Mesenteric fat pad (tissue), 1 donor: ENCODE measurements at regions not wholly inside any gene's neighbourhood (a gene's known extent, or its start where the extent isn't known, plus 50 kb on each side); places are given as distances from the start of the nearest gene placed in this dataset.

Experiments used
- DNase-seq: peaks from one replicate; pipeline ENCODE4 v3.0.0-alpha.2; 2020; ENCODE audit warnings: low spot score
- donor health status: DM: yes; HTN: yes; CAD: no.

- no peak for DNase-seq
These were observed 97.9 kb upstream of the TMEM72 start for GRCh38 chr10:44813201-44813600.

- DNase-seq = no peak
These were observed 96.2 kb upstream of the TMEM72 start for GRCh38 chr10:44814929-44815328.

- no peak for DNase-seq
These were observed 93.0 kb upstream of the TMEM72 start for GRCh38 chr10:44818041-44818649.

DNA sequence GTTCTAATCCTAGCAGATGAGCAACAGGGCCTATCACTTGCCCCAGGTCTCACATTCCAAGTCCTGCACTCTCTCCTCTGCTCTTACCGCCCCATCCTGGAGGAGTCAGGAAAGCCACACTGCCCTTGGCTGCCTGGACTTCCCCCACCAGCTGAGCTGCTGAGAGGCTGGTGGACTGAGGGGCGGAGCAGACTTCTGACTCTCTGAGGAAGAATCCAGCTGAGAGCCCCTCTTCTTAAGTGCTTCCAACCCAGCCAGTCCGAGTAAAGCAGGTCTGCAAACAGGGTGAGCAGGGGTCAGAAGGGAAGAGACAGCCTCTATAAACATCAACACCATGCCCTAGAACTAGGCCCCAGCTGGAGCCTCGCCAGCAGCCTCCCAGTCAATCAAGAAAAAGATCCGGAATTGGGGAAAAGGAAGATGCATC, 92.4 kb upstream of the TMEM72 start:
- no peak for DNase-seq

DNA sequence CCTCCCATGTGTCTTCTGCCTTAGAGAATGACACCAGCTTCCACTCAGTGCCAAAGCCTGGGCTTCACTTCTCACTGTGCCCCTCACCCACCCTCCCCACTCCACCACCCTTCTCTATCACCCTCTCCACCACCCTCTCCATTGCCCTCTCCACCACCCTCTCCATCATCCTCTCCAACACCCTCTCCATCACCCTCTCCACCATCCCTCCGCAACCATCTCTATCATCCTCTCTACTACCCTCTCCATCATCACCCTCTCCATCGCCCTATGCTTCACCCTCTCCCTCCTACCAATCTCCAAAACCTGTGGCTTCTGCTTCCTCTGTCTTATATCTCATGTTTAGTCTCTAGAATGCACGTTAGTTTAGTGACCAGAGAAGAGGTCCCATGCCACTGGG, 91.0 kb upstream of the TMEM72 start:
- DNase-seq = no peak

- DNase-seq = no peak
These were observed 89.8 kb upstream of the TMEM72 start for GRCh38 chr10:44821290-44821689.

GRCh38 chr10:44822349-44822748, 88.8 kb upstream of the TMEM72 start:
- no peak for DNase-seq

GRCh38 chr10:44822966-44823365, 88.2 kb upstream of the TMEM72 start:
- no peak for DNase-seq

GRCh38 chr10:44824607-44825006, 86.5 kb upstream of the TMEM72 start:
- DNase-seq = no peak

GRCh38 chr10:44827431-44828006, 83.6 kb upstream of the TMEM72 start:
- DNase-seq = no peak

DNA sequence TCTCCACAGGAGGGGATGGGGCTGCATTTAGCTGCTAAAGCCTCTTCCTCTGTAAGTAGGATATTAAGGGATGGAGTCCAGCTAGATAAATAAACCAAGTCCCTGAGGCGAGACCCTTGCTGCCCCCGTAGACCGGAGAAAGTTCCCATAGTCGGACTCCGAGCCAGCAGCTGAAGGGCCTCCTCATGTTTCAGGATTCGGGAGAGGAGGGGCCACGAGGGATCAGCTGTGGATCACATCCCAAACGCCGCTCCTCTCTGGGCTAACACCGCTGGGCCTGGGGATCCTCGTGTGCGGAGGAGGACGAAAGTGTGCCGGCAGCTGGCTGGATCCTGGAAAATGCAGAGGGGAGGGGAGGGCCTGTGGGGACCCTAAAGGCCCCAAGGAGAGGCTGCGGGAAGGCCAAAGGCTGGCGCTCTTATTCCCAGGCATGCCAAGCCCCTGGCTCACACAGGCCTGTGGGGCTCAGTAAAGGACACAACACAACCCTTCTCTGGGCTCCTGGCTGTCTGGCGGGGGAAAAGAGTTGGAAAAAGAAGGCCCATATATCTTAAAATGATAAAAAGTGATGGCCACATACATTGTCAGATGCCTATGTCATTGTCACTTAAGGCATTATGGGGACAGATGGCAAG, 82.5 kb upstream of the TMEM72 start:
- no peak for DNase-seq

- DNase-seq = no peak
These were observed 81.7 kb upstream of the TMEM72 start for GRCh38 chr10:44829426-44829825.

- no peak for DNase-seq
These were observed 81.1 kb upstream of the TMEM72 start for GRCh38 chr10:44830022-44830421.

GRCh38 chr10:44831581-44831980, 79.6 kb upstream of the TMEM72 start:
- no peak for DNase-seq

DNA sequence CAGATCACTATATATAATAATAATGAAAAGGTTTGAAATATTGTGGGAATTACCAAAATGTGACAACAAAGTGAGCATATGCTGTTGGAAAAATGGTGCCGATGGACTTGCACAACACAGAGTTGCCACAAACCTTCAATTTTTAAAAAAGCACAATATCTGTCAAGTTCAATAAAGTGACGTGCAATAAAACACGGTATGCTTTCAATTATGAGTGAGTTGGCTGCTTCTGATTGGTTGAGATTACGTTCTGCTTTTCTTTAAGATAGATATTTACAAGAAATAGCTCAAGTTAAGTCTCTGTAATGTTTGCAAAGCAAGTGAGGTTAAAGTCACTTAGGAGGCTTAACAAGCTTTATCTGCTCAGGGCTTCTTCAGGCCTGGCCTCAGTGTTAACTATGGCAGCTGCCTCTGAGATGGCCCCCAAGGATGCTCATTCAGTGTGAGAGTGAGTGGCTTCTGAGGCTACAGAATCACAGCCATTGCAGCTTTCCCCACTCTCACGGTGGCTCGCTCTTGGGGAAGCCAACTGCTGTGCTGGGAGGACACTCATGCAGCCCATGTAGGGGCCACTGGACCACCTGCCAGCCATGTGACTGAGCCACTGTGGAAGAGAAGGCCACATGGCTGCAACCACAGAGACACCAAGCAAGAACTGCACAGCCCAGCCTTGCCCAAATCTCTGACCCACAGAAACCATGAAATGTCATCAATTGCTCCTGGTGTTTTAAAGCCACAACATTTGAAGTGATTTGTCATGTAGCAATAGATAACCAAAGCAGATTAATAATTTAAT, 78.3 kb upstream of the TMEM72 start:
- DNase-seq = no peak

DNA sequence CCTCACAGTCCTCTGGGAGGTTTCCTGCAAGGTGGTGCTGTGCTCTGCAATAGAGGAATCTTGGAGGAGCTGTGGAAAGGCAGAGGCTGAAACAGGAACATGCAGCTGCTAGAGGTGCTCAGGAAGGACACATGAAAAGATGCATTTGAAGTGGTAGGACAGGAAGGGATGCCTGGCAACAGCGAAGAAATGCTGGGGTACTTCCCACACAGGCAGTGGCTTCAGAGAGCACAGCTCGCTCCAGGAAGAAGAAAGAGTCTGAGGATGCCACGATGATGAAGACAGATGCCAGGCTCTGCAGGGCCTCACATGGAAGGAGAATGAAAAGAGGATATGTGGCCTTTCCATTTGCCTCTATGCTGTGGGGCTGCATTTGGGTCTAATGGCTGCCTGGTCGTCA, 77.0 kb upstream of the TMEM72 start:
- DNase-seq = no peak

DNA sequence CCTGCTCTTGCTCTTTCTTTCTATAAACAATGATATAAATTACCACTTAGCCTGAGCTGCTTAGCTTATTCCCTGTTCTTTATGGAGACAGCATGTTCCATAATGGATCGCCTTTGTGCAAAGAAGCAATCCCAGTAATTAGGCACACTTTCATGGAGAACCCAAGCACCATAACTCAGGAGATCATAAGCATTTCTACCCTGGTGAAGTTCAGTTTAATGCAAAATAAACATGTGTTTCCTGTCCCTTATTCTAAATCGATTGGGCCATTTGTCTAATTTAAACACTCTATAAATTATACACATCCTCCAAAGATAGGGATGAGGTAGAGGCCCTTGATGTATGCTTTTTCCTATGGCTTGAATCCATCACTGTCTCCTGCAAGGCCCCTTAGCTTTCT, 75.8 kb upstream of the TMEM72 start:
- DNase-seq = no peak

DNA sequence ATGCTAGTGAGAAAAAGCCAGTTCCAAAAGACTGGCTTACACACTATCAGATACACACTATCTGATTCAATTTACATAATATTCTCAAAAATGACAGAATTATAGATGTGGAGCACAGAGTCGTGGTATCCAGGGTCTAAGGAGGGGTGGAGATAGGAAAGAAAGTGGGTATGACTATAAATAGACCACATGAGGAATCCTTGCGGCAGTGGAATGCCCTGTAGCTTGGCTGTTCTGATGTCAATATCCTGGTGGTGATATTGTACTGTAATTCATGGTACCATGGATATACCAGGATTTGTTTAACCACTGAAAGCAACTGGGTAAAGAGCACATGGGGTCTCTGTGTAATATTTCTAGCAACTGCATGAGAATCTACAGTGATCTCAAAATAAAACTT, 67.7 kb upstream of the TMEM72 start:
- no peak for DNase-seq

DNA sequence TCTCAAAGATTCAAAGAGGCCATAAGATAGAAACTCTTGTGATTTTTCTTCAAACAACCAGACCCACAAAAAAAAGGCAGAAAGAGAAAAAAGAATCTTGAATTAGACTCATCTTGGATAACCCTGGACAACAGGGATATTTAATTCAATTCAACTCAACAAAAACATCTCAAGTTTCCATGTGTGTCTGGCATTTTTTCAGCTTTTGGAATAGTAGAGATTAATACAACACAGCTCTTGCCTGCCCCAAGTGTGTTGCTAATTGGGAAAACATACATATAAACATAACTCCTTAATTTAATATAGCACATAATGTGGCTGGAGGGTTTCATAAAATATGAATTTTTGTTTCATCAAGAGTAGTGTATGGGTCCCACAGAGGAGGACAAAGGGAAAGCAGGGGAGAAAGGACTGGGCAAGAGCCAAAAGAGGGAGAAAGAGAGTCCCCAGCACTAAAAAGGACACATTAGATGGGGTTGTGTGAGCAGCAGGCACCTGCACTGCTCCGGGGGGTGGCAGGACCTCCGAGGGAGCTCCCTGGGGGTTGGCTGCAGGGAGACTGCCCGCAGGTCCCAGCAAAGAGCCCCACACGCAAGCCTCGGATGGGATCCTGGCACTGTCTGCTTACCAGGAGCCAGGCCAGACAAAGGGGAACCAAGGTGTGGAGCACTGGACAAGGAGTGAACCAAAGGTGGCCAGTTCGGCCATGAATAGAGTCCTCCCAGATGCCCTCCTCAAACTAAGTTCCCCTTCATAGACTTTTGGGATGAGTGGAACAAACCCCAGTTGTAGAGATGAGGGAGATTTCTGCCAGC, 65.6 kb upstream of the TMEM72 start:
- no peak for DNase-seq

DNA sequence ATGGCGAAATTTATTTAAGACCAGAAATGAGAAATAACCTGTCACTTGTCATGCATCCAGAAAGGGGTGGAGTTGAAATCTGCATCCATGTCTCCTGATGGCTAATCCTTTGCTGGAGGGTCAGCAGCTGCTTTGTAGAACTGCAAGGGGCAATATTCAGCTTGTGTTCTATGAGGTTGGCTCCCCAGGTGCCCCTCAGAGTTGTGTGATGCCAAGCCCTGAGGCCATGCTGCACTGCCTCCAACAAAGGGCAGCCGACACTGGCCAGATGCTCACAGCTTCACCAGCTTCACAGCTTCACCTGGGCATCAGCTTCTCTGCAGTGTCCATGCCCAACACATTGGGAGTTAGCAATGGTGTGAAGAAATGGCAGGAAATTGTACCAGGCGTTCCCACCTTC, 64.0 kb upstream of the TMEM72 start:
- DNase-seq = no peak

GRCh38 chr10:44848211-44848610, 62.9 kb upstream of the TMEM72 start:
- no peak for DNase-seq
